Neural cell (in vitro differentiated cells): ENCODE measurements at regions not wholly inside any gene's neighbourhood (a gene's known extent, or its start where the extent isn't known, plus 50 kb on each side); places are given as distances from the start of the nearest gene placed in this dataset.

ENCODE experiments used
- H2AFZ ChIP-seq: fragments of 200-600, 300-800 bp; sonication (generic), shearing (Covaris generic); 2 replicates; pipeline ENCODE4 v1.6.0; 2014; ENCODE audit warnings: low read depth, mild to moderate bottlenecking, antibody characterized with exemption, low read length, moderate library complexity
- H3F3A ChIP-seq: fragments of 200-600 bp; shearing (Covaris generic); 2 replicates; pipeline ENCODE4 v1.6.1; 2016; ENCODE audit warnings: mild to moderate bottlenecking, moderate library complexity, mixed read lengths, antibody characterized with exemption, low read length; ENCODE audit not compliant: insufficient read depth, poor library complexity, severe bottlenecking
- H3K27ac ChIP-seq: fragments of 200-600, 300-800 bp; sonication (generic), shearing (Covaris generic); 2 replicates; pipeline ENCODE4 v1.5.1; 2014; ENCODE audit warnings: mild to moderate bottlenecking, low read length, moderate library complexity
- H3K27me3 ChIP-seq: fragments of 300-800, 200-600 bp; sonication (generic), shearing (Covaris generic); 2 replicates; pipeline ENCODE4 v1.6.0; 2014; ENCODE audit warnings: mild to moderate bottlenecking, low read depth, low read length, moderate library complexity; ENCODE audit not compliant: insufficient read depth
- H3K36me3 ChIP-seq: fragments of 300-800, 200-600 bp; sonication (generic), shearing (Covaris generic); 2 replicates; pipeline ENCODE4 v1.5.1; 2014; ENCODE audit warnings: mild to moderate bottlenecking, antibody characterized with exemption, low read length, moderate library complexity; ENCODE audit not compliant: insufficient read depth
- H3K4me2 ChIP-seq: fragments of 300-800, 200-600 bp; sonication (generic), shearing (Covaris generic); 2 replicates; pipeline ENCODE4 v1.6.0; 2014; ENCODE audit warnings: mild to moderate bottlenecking, low read length
- H3K4me3 ChIP-seq: fragments of 300-800, 200-600 bp; sonication (generic), shearing (Covaris generic); 2 replicates; pipeline ENCODE4 v1.5.1; 2014; ENCODE audit warnings: mild to moderate bottlenecking, low read length, moderate library complexity
- H3K79me2 ChIP-seq: fragments of 200-600 bp; shearing (Covaris generic); replicated peaks from 2 replicates; pipeline ENCODE4 v1.6.0; 2014; ENCODE audit warnings: mild to moderate bottlenecking, low read length, moderate library complexity; ENCODE audit not compliant: insufficient read depth
- H3K9ac ChIP-seq: fragments of 300-800, 200-600 bp; sonication (generic), shearing (Covaris generic); 2 replicates; pipeline ENCODE4 v1.6.1; 2016; ENCODE audit warnings: mild to moderate bottlenecking, low read length, mixed read lengths
- H3K9me2 ChIP-seq: fragments of 200-600 bp; shearing (Covaris generic); 2 replicates; pipeline ENCODE4 v1.6.1; 2016; ENCODE audit warnings: mild to moderate bottlenecking, low read length, mixed read lengths; ENCODE audit not compliant: insufficient read depth
- H3K9me3 ChIP-seq: fragments of 200-600, 300-800 bp; sonication (generic), shearing (Covaris generic); 2 replicates; pipeline ENCODE4 v1.6.1; 2016; ENCODE audit warnings: mild to moderate bottlenecking, mixed run types, low read length, moderate library complexity, mixed read lengths
- H4K20me1 ChIP-seq: fragments of 200-600 bp; shearing (Covaris generic); 2 replicates; pipeline ENCODE4 v1.6.1; 2016; ENCODE audit warnings: mild to moderate bottlenecking, mixed run types; ENCODE audit not compliant: insufficient read depth
- CTCF ChIP-seq: fragments of 450-650 bp; IDR thresholded peaks from 2 replicates; pipeline ENCODE4 v1.5.1; 2014; ENCODE audit warnings: antibody characterized with exemption, mild to moderate bottlenecking, moderate library complexity; ENCODE audit not compliant: poor library complexity, severe bottlenecking
- EP300 ChIP-seq: fragments of 450-650 bp; conservative IDR thresholded peaks from 2 replicates; pipeline ENCODE4 v1.6.1; 2014; ENCODE audit warnings: antibody characterized with exemption, mild to moderate bottlenecking, moderate library complexity; ENCODE audit not compliant: poor library complexity, severe bottlenecking
- EZH2 ChIP-seq: fragments of 200-600, 300-800 bp; shearing (Covaris generic), sonication (generic); IDR thresholded peaks from 2 replicates; pipeline ENCODE4 v1.6.1; 2014; ENCODE audit warnings: antibody characterized with exemption, low read length, borderline replicate concordance, mild to moderate bottlenecking; ENCODE audit not compliant: insufficient read depth, poor library complexity, severe bottlenecking
- MXI1 ChIP-seq: fragments of 450-650 bp; conservative IDR thresholded peaks from 2 replicates; pipeline ENCODE4 v1.6.1; 2014; ENCODE audit warnings: antibody characterized with exemption, mild to moderate bottlenecking; ENCODE audit not compliant: poor library complexity, severe bottlenecking
- POLR2AphosphoS5 ChIP-seq: IDR thresholded peaks from 2 replicates; pipeline ENCODE4 v1.6.1; 2012
- RAD21 ChIP-seq: fragments of 450-650 bp; conservative IDR thresholded peaks from 2 replicates; pipeline ENCODE4 v1.6.1; 2014; ENCODE audit warnings: antibody characterized with exemption, mild to moderate bottlenecking, moderate library complexity
- REST ChIP-seq: IDR thresholded peaks from 2 replicates; pipeline ENCODE4 v1.6.1; 2012; ENCODE audit warnings: borderline replicate concordance
- SMC3 ChIP-seq: fragments of 450-650 bp; conservative IDR thresholded peaks from 2 replicates; pipeline ENCODE4 v1.6.1; 2014; ENCODE audit warnings: antibody characterized with exemption, mild to moderate bottlenecking, moderate library complexity; ENCODE audit not compliant: poor library complexity
- TAF1 ChIP-seq: IDR thresholded peaks from 2 replicates; pipeline ENCODE4 v1.6.1; 2012; ENCODE audit warnings: low read depth

DNA sequence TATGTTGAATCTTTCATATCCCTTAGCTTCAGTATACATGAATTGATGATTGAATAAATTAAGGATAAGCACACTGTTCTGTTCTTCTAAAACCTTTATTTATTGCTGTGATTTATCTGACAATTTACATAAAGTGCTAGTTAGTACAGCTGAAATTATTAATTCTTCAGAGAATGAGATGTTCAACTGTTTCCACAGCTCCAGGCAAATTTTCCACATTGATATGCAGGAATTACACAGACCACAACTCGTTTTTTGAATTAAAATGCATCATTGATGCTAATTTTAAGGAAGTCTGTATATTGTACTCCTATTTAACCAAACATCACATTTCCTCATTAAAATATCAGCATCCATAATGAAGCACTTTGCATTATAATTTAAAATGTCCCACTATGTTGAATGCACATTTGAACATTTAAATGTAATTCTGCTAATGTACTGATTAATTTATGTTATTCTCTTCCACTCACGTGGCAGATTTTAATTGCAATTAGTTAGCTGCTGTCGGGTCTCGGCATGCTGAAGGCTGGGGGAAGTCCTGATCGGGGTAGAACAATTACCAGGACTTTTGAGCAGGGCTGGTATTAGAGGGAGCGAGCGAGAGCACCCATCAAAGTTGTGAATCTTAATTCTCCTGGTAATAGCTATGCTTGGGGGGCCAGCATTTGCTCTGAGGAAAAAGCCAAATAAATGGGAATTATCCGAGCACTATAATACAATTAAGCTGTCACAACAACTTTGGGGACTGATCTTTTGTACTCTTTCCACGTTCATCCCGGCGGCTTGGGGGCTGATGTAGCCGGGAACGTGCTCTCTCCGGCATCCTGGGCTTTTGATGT lies 136.7 kb upstream of the TMTC4 start:
- H3K27ac ChIP-seq, result no peak overlapping the region
- H2AFZ ChIP-seq, result no peak overlapping the region

GRCh38 chr13:100810481-100810880 lies 135.9 kb upstream of the TMTC4 start:
- Histone ChIP-seq H3K27ac (no peak overlapping the region), H4K20me1 (no peaks in the 10 kb centered on the region), H2AFZ (no peak overlapping the region), H3K4me2 (no peak overlapping the region), H3K79me2 (no peaks in the 10 kb centered on the region), H3K4me3 (no peak overlapping the region), H3K9me2 (no peaks in the 10 kb centered on the region), H3F3A (no peaks in the 10 kb centered on the region), H3K9me3 (no peaks in the 10 kb centered on the region), H3K36me3 (no peaks in the 10 kb centered on the region), H3K27me3 (no peaks in the 10 kb centered on the region), H3K9ac (no peak overlapping the region)
- TF ChIP-seq POLR2AphosphoS5 (no peak), SMC3 (no peak), TAF1 (no peak), CTCF (no peak), MXI1 (no peak), RAD21 (no peak), EZH2 (no peak), REST (no peak), EP300 (no peak)

More for the DNA sequence above, 136.7 kb upstream of the TMTC4 start:
- Histone ChIP-seq H3F3A (no peaks in the 10 kb centered on the region), H3K9me3 (no peaks in the 10 kb centered on the region), H3K79me2 (no peaks in the 10 kb centered on the region), H3K9ac (no peak overlapping the region), H3K4me2 (no peak overlapping the region), H4K20me1 (no peaks in the 10 kb centered on the region), H3K9me2 (no peaks in the 10 kb centered on the region), H3K36me3 (no peaks in the 10 kb centered on the region), H3K27me3 (no peaks in the 10 kb centered on the region), H3K4me3 (peak overlapping the region; percentile 27)
- no peak for TF ChIP-seq MXI1
